ENCODE measurements at regions not wholly inside any gene's neighbourhood (a gene's known extent, or its start where the extent isn't known, plus 50 kb on each side); places are given as distances from the start of the nearest gene placed in this dataset.

DNA sequence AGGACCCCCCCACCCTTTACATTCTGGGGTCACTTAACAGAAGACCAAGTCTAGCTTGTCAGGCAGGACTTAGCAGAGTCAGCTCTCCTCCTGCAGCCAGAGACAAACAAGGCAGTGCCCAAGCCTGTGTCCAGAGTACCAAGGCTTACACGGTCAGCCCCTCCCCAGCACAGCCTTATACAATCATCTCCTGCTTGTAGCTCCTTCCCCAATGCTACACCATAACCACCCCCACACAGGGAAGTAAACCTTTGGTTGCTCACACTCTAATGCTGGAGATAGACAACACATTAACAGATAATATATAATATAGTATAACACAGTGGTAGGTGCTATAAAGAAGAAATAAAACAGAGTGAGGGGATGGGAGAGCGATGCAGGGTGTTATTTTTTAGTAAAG is 175.4 kb upstream of the PWP1 start:
- H3K9me3 ChIP-seq (replicated peaks in 1 of 3), result no peaks in the 10 kb centered on the region
- no peaks in the 10 kb centered on the region for H3K27me3 ChIP-seq
- TF ChIP-seq, protein P1, sequence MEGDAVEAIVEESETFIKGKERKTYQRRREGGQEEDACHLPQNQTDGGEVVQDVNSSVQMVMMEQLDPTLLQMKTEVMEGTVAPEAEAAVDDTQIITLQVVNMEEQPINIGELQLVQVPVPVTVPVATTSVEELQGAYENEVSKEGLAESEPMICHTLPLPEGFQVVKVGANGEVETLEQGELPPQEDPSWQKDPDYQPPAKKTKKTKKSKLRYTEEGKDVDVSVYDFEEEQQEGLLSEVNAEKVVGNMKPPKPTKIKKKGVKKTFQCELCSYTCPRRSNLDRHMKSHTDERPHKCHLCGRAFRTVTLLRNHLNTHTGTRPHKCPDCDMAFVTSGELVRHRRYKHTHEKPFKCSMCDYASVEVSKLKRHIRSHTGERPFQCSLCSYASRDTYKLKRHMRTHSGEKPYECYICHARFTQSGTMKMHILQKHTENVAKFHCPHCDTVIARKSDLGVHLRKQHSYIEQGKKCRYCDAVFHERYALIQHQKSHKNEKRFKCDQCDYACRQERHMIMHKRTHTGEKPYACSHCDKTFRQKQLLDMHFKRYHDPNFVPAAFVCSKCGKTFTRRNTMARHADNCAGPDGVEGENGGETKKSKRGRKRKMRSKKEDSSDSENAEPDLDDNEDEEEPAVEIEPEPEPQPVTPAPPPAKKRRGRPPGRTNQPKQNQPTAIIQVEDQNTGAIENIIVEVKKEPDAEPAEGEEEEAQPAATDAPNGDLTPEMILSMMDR (IDR thresholded peaks at IDR 0.05), result no peak
- no peak for TF ChIP-seq POLR2A (IDR thresholded peaks at IDR 0.05)
- intact Hi-C loops (cut with DNase I), result no loop called here
- H3K4me3 ChIP-seq, result no peak overlapping the region
- H3K36me3 ChIP-seq (replicated peaks in 1 of 2), result no peaks in the 10 kb centered on the region
- 77 to 85% (median 81%) methylated on average over 2 of the region's 2 CpGs for WGBS, 4 donors
- no peak overlapping the region for H3K27ac ChIP-seq
- DNase-seq, result no peak
- H3K4me1 ChIP-seq (replicated peaks in 1 of 2), result no peaks in the 10 kb centered on the region

DNA sequence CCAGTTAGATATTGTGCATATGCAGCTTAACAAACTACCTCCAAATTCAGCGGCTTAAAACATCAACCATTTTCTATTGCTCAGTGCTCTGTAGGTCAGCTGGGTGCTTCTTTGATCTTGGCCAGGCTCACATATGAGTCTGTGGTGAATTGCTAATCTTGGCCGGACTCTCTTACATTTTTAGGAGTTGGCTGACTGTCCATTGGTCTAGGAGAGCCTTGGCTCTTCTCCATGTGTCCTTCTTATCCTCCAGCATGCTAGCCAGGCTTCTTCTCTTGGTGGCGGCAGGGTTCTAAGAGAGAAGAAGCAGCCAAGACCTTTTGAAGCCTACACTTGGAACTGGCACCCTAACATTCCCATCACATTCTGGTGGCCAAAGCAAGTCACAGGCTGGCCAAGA is 174.3 kb upstream of the PWP1 start:
- no peaks in the 10 kb centered on the region for H3K9me3 ChIP-seq (replicated peaks in 1 of 3)
- H3K4me3 ChIP-seq, result no peak overlapping the region
- TF ChIP-seq POLR2A (IDR thresholded peaks at IDR 0.05), result no peak
- TF ChIP-seq, protein P1 (IDR thresholded peaks at IDR 0.05), result no peak
- DNase-seq, result peak in 2 of 7 donors; percentile 5 to 25
- 49 to 62% (median 58%) methylated on average over 3 of the region's 3 CpGs for WGBS, 4 donors
- no peaks in the 10 kb centered on the region for H3K36me3 ChIP-seq (replicated peaks in 1 of 2)
- no peak overlapping the region for H3K27ac ChIP-seq
- H3K4me1 ChIP-seq (replicated peaks in 1 of 2), result no peaks in the 10 kb centered on the region
- intact Hi-C loops (cut with DNase I), result no loop called here
- no peaks in the 10 kb centered on the region for H3K27me3 ChIP-seq

DNA sequence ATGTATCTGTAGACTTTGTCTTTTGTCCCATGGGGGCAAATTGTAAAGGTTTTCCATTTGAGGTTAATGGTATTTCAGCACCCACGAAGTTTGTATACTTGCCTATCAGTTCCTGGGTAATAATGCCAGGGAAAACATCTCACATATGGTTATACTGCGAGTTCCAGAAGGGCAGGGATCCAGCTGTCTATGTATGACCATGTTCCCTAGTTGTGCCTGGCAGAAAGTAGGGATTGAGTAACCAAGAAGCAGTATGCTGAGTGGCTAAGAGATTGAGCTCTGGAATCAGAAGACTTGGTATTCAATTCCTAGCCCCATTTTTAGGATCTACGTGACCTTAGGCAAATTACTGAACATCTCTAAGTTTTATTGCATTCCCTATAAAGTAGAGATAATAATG is 173.2 kb upstream of the PWP1 start:
- Histone ChIP-seq H3K4me1 (replicated peaks in 1 of 2) (no peaks in the 10 kb centered on the region), H3K9me3 (replicated peaks in 1 of 3) (no peaks in the 10 kb centered on the region), H3K4me3 (no peak overlapping the region), H3K27me3 (no peaks in the 10 kb centered on the region), H3K36me3 (replicated peaks in 1 of 2) (no peaks in the 10 kb centered on the region), H3K27ac (no peak overlapping the region)
- no peak for TF ChIP-seq POLR2A (IDR thresholded peaks at IDR 0.05)
- TF ChIP-seq, protein P1 (IDR thresholded peaks at IDR 0.05), result no peak
- intact Hi-C loops (cut with DNase I), result no loop called here
- WGBS, 4 donors, result 55 to 88% (median 73%) methylated on average over 3 of the region's 3 CpGs
- DNase-seq, result no peak

DNA sequence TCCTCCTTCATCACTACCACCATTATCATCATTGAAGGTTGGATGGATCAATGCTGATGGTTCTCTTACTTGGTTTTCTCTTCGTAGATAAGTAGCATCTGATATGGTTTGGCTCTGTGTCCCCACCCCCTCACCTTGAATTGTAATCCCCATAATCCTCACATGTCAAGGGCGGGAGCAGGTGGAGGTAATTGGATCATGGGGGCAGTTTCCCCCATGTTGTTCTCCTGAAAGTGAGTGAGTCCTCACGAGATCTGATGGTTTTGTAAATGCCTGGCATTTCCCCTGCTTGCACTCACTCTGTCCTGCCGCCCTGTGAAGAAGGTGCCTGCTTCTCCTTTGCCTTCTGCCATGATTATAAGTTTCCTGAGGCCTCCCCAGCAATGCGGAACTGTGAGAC is 172.4 kb upstream of the PWP1 start:
- no peak for DNase-seq
- no peaks in the 10 kb centered on the region for H3K9me3 ChIP-seq (replicated peaks in 1 of 3)
- no peak overlapping the region for H3K27ac ChIP-seq
- intact Hi-C loops (cut with DNase I), result no loop called here
- no peak overlapping the region for H3K4me3 ChIP-seq
- H3K36me3 ChIP-seq (replicated peaks in 1 of 2), result no peaks in the 10 kb centered on the region
- H3K4me1 ChIP-seq (replicated peaks in 1 of 2), result no peaks in the 10 kb centered on the region
- no peak for TF ChIP-seq POLR2A (IDR thresholded peaks at IDR 0.05)
- TF ChIP-seq, protein P1 (IDR thresholded peaks at IDR 0.05), result no peak
- 78 to 93% (median 84%) methylated on average over 5 of the region's 5 CpGs for WGBS, 4 donors
- no peaks in the 10 kb centered on the region for H3K27me3 ChIP-seq
